ENCODE measurements at regions not wholly inside any gene's neighbourhood (a gene's known extent, or its start where the extent isn't known, plus 50 kb on each side); places are given as distances from the start of the nearest gene placed in this dataset.

DNA sequence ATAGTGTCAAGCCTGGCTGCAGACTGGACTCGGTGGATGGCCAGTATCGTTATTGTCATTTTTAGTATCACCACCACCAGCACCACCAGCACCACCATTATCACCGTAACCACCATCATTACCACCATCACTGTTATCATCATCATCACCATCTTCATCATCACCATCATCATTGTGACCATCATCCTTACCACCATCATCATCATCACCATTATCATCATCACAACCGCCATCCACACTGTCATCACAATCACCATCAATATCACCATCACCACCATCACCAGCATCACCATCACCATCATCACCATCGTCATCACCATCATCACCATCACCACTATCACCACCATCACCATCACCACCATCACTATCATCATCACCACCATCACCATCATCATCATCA, 65.6 kb downstream of the FOXL3 start:
- no peak for ATAC-seq
- Histone ChIP-seq H3K4me3 (no peak overlapping the region), H3K4me1 (ENCODE audit: low read depth) (no peaks in the 10 kb centered on the region), H3K9me3 (no peaks in the 10 kb centered on the region), H3K36me3 (ENCODE audit: low read depth) (no peaks in the 10 kb centered on the region)
- DNase-seq = no peak
- intact Hi-C loops (cut with DNase I, micrococcal nuclease) = no loop called here
- TF ChIP-seq, protein P1, sequence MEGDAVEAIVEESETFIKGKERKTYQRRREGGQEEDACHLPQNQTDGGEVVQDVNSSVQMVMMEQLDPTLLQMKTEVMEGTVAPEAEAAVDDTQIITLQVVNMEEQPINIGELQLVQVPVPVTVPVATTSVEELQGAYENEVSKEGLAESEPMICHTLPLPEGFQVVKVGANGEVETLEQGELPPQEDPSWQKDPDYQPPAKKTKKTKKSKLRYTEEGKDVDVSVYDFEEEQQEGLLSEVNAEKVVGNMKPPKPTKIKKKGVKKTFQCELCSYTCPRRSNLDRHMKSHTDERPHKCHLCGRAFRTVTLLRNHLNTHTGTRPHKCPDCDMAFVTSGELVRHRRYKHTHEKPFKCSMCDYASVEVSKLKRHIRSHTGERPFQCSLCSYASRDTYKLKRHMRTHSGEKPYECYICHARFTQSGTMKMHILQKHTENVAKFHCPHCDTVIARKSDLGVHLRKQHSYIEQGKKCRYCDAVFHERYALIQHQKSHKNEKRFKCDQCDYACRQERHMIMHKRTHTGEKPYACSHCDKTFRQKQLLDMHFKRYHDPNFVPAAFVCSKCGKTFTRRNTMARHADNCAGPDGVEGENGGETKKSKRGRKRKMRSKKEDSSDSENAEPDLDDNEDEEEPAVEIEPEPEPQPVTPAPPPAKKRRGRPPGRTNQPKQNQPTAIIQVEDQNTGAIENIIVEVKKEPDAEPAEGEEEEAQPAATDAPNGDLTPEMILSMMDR (IDR thresholded peaks at IDR 0.05) = no peak

DNA sequence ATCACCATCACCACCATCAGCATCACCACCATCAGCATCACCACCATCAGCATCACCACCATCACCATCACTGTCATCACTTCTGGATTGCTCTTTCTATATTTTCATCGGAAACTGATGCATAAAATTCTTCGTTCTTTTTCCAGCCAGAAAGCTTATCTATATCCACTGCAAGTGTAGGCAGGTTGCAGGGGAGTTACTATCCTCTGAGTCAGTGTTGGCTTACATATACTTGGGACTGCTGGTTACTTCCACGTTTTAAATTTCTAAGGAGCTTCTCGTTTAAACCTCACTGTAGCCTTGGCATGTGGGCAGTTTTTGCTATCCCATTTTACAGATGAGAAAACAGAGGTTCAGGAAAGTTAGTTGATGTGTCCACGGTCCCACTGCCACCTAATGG, 66.1 kb downstream of the FOXL3 start:
- ATAC-seq = no peak
- Histone ChIP-seq H3K4me1 (ENCODE audit: low read depth) (no peaks in the 10 kb centered on the region), H3K4me3 (no peak overlapping the region), H3K9me3 (no peaks in the 10 kb centered on the region), H3K36me3 (ENCODE audit: low read depth) (no peaks in the 10 kb centered on the region)
- intact Hi-C loops (cut with DNase I, micrococcal nuclease) = no loop called here
- DNase-seq = no peak
- TF ChIP-seq, protein P1 (IDR thresholded peaks at IDR 0.05) = no peak

DNA sequence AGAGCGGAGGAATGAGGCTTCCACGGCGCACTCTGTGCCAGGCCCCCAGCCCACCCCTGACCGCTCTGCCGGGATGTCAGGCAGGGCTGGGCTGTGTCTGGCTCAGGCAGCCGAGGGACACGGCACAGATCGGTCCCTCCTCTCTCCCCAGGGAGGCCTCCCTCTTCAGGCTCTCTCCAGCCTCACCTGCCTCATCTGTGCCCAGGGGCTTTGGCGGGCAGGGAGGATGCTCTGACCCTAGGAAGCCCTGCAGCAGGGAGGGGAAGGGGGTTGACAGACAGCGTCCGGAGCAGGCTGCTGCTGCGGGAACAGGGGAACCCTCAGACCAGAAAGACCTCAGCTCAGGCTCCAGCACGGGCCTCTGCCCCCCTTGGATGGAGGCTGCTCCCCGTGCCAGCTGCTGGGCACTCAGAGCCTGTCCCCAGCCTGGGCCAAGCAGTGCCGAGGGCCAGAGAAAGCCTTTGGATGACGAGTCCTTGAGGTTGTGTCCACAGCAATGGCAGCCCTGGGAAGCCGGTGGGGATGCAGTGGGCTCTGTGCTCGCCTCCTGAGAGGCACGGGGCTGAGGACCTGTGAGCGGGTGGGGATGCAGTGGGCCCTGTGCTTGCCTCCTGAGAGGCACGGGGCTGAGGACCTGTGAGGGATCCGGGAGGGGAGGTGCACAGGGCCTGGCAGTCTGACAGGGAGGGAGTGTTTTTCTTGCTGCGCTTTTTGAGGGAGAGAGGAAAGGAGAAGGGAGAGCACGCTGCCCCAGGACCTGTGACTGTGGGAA, 66.9 kb downstream of the FOXL3 start:
- no peak overlapping the region for H3K4me3 ChIP-seq
- TF ChIP-seq, protein P1 (IDR thresholded peaks at IDR 0.05) = no peak
- no peaks in the 10 kb centered on the region for H3K9me3 ChIP-seq
- DNase-seq = no peak
- H3K4me1 ChIP-seq (ENCODE audit: low read depth) = peaks cover 2% of the 10 kb centered on the region
- intact Hi-C loops (cut with DNase I, micrococcal nuclease) = no loop called here
- peak; percentile 45 for ATAC-seq
- no peaks in the 10 kb centered on the region for H3K36me3 ChIP-seq (ENCODE audit: low read depth)

DNA sequence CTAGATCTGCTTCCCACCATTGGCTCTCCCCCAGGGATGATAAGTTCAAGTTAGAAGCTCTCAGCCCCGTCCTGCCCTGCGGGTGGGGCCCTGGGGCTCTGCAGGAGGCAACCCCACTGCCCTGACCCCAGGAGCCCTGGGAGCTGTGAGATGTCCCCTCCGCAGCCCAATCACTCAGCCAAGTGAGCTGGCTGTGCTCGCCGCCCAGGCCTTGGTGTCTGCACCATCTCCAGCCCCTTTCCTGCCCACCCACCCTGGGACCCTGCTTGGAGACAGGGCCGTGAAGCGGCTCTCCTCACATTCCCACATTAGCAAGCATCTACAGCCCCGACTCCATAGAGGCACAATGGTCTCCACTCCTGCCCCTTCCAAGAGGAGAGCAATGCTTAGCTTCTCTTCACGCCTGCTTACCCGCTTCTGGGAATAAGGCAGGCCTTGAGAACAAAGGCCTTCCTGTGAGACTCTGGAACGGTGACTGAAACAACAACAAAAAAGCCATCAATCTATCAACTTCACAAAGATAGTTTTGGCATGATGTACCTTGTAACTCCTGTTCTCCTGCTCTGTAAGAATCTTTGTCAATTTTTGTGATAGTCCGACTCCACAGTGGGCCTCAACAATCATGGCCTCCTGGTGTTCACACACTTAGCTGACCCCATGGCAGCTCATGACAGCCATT, 67.7 kb downstream of the FOXL3 start:
- TF ChIP-seq, protein P1 (IDR thresholded peaks at IDR 0.05) = no peak
- intact Hi-C loops (cut with DNase I, micrococcal nuclease) = no loop called here
- Histone ChIP-seq H3K4me1 (ENCODE audit: low read depth) (peaks cover 8% of the 10 kb centered on the region), H3K36me3 (ENCODE audit: low read depth) (no peaks in the 10 kb centered on the region), H3K9me3 (no peaks in the 10 kb centered on the region), H3K4me3 (no peak overlapping the region)
- no peak for DNase-seq
- no peak for ATAC-seq

DNA sequence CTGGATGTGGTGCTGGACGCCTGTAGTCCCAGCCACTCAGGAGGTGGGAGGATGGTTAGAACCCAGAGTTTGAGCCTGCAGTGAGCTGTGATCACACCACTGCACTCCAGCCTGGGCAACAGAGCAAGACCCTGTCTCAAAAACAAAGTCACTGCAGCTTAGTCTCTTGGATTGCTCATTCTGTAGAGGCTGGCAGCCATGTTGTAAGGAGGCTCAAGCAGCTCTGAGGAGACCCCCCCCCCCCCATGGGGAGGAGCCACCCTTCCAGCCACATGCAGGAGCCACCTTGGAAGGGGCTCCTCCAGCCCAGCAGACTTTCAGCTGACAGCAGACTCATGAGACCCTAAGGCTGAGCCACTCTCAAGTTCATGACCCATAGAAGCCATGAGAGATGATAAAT, 68.4 kb downstream of the FOXL3 start:
- TF ChIP-seq, protein P1 (IDR thresholded peaks at IDR 0.05) = no peak
- H3K9me3 ChIP-seq = no peaks in the 10 kb centered on the region
- intact Hi-C loops (cut with DNase I, micrococcal nuclease) = no loop called here
- H3K36me3 ChIP-seq (ENCODE audit: low read depth) = no peaks in the 10 kb centered on the region
- ATAC-seq (no peak), DNase-seq (no peak)
- peaks cover 8% of the 10 kb centered on the region for H3K4me1 ChIP-seq (ENCODE audit: low read depth)
- no peak overlapping the region for H3K4me3 ChIP-seq

Data from mucosa of descending colon (tissue), 3 donors.